OCI-M2 (cell line): ENCODE measurements at regions not wholly inside any gene's neighbourhood (a gene's known extent, or its start where the extent isn't known, plus 50 kb on each side); places are given as distances from the start of the nearest gene placed in this dataset.
"Not testable (repeated sequence)": the region's sequence is repeated elsewhere in the genome, so short reads cannot be mapped to it uniquely, and the experiment has no call there.

ENCODE experiments used
- DNase-seq: peaks from one replicate; lab custom pipeline; 2025; ENCODE audit not compliant: unreplicated experiment; lab: John Stamatoyannopoulos, UW

GRCh38 chr5:89317838-89318237 is 434.9 kb upstream of the MEF2C start:
- not testable (repeated sequence) for DNase-seq

- DNase-seq, result no peak
Measured at GRCh38 chr5:89315286-89316100, 432.5 kb upstream of the MEF2C start.

GRCh38 chr5:89313804-89314588 is 431.0 kb upstream of the MEF2C start:
- no peak for DNase-seq

GRCh38 chr5:89313044-89313443 is 430.1 kb upstream of the MEF2C start:
- DNase-seq, result no peak

GRCh38 chr5:89309268-89309667 is 426.3 kb upstream of the MEF2C start:
- no peak for DNase-seq

GRCh38 chr5:89308606-89309040 is 425.6 kb upstream of the MEF2C start:
- DNase-seq, result no peak

GRCh38 chr5:89307972-89308371 is 425.0 kb upstream of the MEF2C start:
- DNase-seq, result no peak

GRCh38 chr5:89307141-89307540 is 424.2 kb upstream of the MEF2C start:
- DNase-seq, result not testable (repeated sequence)

GRCh38 chr5:89303033-89303480 is 420.1 kb upstream of the MEF2C start:
- DNase-seq, result no peak

GRCh38 chr5:89302102-89302891 is 419.3 kb upstream of the MEF2C start:
- no peak for DNase-seq

- DNase-seq, result no peak
Measured at GRCh38 chr5:89301321-89302025, 418.5 kb upstream of the MEF2C start.

- DNase-seq, result no peak
Measured at GRCh38 chr5:89300426-89300970, 417.5 kb upstream of the MEF2C start.

GRCh38 chr5:89299998-89300397 is 417.0 kb upstream of the MEF2C start:
- no peak for DNase-seq

GRCh38 chr5:89297066-89297465 is 414.1 kb upstream of the MEF2C start:
- no peak for DNase-seq

GRCh38 chr5:89293810-89294209 is 410.8 kb upstream of the MEF2C start:
- no peak for DNase-seq

GRCh38 chr5:89292487-89292886 is 409.5 kb upstream of the MEF2C start:
- DNase-seq, result no peak

GRCh38 chr5:89289604-89290003 is 406.6 kb upstream of the MEF2C start:
- DNase-seq, result no peak

- no peak for DNase-seq
Measured at GRCh38 chr5:89287964-89288363, 405.0 kb upstream of the MEF2C start.

- no peak for DNase-seq
Measured at GRCh38 chr5:89286320-89286719, 403.3 kb upstream of the MEF2C start.

GRCh38 chr5:89283728-89284493 is 400.9 kb upstream of the MEF2C start:
- DNase-seq, result no peak
